OCI-LY1 (cell line): ENCODE measurements at regions not wholly inside any gene's neighbourhood (a gene's known extent, or its start where the extent isn't known, plus 50 kb on each side); places are given as distances from the start of the nearest gene placed in this dataset.

Experiments used
- CTCF ChIP-seq: fragments of 200-600 bp; sonication (generic), shearing (Covaris generic); IDR thresholded peaks from 2 replicates; pipeline ENCODE4 v1.5.1; 2017; ENCODE audit warnings: mild to moderate bottlenecking, antibody characterized with exemption, low read length, moderate library complexity, mixed read lengths
- EZH2 ChIP-seq: fragments of 200-600 bp; sonication (generic), shearing (Covaris generic); IDR thresholded peaks from 2 replicates; pipeline ENCODE4 v1.8.0; 2017; ENCODE audit warnings: borderline replicate concordance, mixed run types, mild to moderate bottlenecking, antibody characterized with exemption, low read length, moderate library complexity, mixed read lengths

DNA sequence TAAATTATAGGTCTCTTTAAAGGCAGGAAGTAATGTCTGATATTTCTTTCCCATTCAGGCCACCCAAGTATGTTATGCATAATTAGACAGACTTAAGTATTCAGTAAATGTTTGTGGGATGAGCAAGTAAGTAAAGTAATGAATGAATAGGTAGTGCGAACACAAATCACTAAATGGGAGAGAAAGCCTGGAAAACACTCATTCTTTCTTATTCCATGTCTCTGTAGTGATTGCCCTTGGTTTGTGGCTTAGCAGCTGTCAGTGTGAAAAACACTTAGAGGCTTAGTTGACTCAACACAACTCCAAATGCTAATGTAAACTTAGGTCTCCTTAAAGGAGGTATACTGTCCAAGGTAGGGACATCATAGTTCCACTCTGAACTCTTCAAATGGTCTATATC, 182.5 kb downstream of the ZC3H11B start:
- TF ChIP-seq CTCF: no peak
- TF ChIP-seq EZH2: no peak
